Epithelial cell of proximal tubule (primary cell): ENCODE measurements at regions not wholly inside any gene's neighbourhood (a gene's known extent, or its start where the extent isn't known, plus 50 kb on each side); places are given as distances from the start of the nearest gene placed in this dataset.

Experiments
- DNase-seq: peaks from one replicate; pipeline ENCODE4 v3.0.0-alpha.2; 2011; ENCODE audit warnings: low read depth
- H3K4me3 ChIP-seq: 2 replicates; pipeline ENCODE4 v1.5.1; 2011; ENCODE audit warnings: low read depth, mild to moderate bottlenecking, low read length
- CTCF ChIP-seq: conservative IDR thresholded peaks from 2 replicates; pipeline ENCODE4 v1.5.1; 2012; ENCODE audit warnings: low read depth, mild to moderate bottlenecking, low read length

DNA sequence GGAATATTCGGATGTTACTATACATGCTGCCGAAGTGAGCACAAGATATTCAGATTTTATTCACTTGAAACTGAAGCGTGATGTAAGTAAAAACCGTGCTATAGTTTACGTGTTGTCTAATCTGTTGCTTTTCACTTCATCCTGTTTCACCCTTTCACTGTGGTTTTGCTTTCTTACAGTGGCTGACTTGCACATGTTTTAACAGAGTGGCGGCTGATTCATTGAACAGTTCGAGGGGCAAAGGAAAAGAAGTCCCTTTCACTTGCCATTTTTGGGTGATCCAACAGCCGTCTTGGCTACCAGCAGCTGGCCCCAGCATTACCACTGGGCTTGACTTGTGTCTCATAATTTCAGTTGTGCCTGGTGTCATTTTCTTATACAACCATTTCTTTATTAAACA is 134.0 kb downstream of the IRX1 start:
- no peak for TF ChIP-seq CTCF
- no peak overlapping the region for H3K4me3 ChIP-seq
- no peak for DNase-seq

- DNase-seq, result no peak
- H3K4me3 ChIP-seq, result no peak overlapping the region
- TF ChIP-seq CTCF, result no peak
Observed at GRCh38 chr5:3734632-3735031, 139.0 kb downstream of the IRX1 start.

DNA sequence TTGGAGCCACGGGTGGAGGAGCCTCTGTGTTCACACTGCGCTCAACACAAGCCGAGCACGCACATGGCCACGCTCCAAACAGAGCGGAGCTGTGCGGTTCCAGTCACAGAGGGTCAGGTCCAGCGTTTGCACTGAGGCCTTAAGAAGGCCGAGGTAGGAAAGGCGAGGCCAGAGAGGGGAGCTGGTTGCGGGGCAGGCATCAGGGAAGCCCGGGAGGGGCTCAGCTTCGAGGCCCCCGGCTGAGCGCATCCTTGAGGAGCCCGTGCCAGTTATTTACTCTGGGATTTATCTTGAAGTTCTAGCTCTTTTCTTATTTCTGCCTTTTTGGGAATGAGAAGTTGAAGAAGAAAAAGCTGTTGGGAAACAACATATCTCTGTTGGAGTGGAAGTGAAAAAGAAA is 140.8 kb downstream of the IRX1 start:
- H3K4me3 ChIP-seq, result no peak overlapping the region
- no peak for TF ChIP-seq CTCF
- no peak for DNase-seq

DNA sequence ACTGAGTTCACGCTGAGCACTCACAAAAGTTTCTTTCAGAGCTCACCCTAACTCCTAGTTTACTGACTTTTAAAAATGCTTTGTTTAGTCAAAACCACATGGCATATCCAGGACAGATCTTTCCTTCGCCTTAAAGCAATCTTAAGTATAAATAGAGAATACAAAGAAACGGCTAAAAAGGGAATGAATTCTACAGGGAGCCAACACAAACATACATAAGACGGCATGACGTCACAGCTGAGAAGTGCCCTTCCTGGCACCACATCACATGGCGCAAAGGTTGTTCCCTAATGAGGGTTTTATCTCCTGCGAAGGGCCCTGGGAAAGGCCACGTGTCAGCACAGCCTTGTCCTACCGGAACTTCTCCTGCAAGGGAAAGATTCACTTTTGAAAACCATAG is 141.3 kb downstream of the IRX1 start:
- DNase-seq, result no peak
- TF ChIP-seq CTCF, result no peak

DNA sequence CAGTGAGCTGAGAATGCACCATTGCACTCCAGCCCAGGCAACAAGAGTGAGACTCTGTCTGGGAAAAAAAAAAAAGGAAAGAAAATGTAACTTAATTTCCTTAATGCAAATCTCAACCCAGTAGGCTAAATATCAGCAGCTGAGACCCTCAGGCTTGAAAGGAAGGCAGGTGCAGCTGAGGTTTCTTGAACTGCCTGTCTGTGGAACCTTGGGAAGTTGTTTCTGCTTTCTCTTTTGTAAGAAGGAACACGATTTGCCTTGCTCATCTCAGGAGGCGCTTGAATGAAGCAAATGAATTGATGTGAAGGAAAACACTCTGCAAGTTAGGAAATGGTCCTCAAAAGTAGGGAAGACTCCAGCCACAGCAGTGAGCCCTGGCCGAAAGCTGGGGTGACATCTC is 143.3 kb downstream of the IRX1 start:
- H3K4me3 ChIP-seq, result no peak overlapping the region
- TF ChIP-seq CTCF, result no peak
- no peak for DNase-seq

More for the DNA sequence above, 141.3 kb downstream of the IRX1 start:
- H3K4me3 ChIP-seq, result no peak overlapping the region

DNA sequence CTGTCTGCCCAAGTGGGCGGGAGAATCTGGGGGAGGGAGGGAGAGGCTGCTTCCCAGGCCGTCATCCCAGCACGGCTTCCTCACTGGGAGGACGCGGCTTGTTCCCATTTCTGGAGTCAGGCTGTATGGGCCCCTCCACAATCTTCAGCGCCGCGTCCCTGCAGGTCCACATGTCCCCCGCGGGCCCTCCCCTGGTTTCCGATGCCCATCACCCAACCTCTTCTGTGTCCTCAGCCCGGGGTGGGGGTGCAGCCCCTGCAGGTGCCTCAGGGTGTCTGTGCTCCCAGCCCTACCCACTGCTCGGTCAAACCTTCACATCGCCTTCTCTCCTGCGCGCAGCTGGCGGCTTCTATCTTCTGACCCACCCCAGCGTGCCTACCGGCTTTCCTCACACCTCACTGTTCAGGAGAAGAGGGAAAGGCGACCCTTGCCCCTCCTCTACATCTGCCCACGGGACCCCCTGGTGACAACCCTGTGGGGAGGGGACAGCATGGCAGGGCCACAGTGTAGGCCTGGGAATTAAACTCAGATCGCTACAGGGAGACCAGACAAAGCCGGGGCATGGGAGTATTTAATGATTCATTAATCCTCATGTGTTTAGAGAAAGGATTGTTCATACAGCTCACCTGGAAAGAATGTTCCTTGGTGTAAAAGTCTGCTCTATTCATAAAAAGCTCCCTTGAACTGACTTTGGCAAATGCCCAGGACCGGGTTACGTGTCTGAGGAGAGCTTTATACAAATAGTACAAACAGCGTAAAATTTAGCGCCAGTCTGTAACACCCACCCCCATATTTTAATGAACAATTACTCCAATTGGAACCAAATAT is 145.1 kb downstream of the IRX1 start:
- TF ChIP-seq CTCF, result no peak
- DNase-seq, result peak; percentile 31
- no peak overlapping the region for H3K4me3 ChIP-seq

DNA sequence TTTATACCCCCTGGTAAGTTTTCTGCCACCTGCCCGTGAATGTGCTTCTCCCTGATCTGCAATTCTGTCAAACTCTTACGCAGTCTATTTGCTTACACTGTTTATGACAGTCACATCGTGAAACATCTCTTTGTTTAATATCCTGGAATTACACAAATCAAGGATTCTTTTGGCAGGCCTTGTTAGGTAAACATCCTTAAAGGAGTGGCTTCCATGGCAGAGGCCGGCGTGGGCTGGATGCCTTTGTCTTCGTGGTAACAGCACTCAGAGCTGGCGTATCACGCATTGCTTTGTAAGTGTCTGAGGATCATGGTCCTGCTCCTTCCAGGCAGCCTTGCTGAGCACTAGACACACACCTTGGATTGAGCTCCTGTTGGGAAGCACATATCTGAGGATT is 145.7 kb downstream of the IRX1 start:
- no peak overlapping the region for H3K4me3 ChIP-seq
- DNase-seq, result no peak
- no peak for TF ChIP-seq CTCF
